OCI-LY3 (cell line): ENCODE measurements at regions not wholly inside any gene's neighbourhood (a gene's known extent, or its start where the extent isn't known, plus 50 kb on each side); places are given as distances from the start of the nearest gene placed in this dataset.

Experiments
- H2AFZ ChIP-seq: fragments of 200-600, 300-600 bp; shearing (Covaris generic); 2 replicates; pipeline ENCODE4 v1.6.0; 2014; ENCODE audit warnings: antibody characterized with exemption, low read depth, low read length
- H3K27ac ChIP-seq: fragments of 200-600, 300-600 bp; sonication (generic); 2 replicates; pipeline ENCODE4 v1.5.1; 2014; ENCODE audit warnings: mild to moderate bottlenecking, low read length, moderate library complexity, mixed read lengths
- H3K27me3 ChIP-seq: fragments of 200-600, 300-600 bp; sonication (generic); 2 replicates; pipeline ENCODE4 v1.6.1; 2014; ENCODE audit warnings: low read depth, low read length, mixed read lengths
- H3K36me3 ChIP-seq: fragments of 200-600, 300-600 bp; sonication (generic); replicated peaks from 2 replicates; pipeline ENCODE3; 2014; ENCODE audit warnings: low read depth, low read length, mixed read lengths
- H3K4me1 ChIP-seq: fragments of 300-600, 200-600 bp; sonication (generic); 2 replicates; pipeline ENCODE4 v1.6.1; 2014; ENCODE audit warnings: low read length, mixed read lengths
- H3K4me2 ChIP-seq: fragments of 200-600, 300-600 bp; sonication (generic); 2 replicates; pipeline ENCODE4 v1.6.1; 2014; ENCODE audit warnings: low read length, mixed read lengths
- H3K4me3 ChIP-seq: fragments of 300-600, 200-600 bp; sonication (generic); 2 replicates; pipeline ENCODE4 v1.5.1; 2014; ENCODE audit warnings: antibody characterized with exemption, mild to moderate bottlenecking, low read length, moderate library complexity
- H3K79me2 ChIP-seq: fragments of 300-600, 200-600 bp; shearing (Covaris generic); 2 replicates; pipeline ENCODE4 v1.6.1; 2014; ENCODE audit warnings: mild to moderate bottlenecking, low read length, mixed read lengths
- H3K9ac ChIP-seq: fragments of 300-600, 200-600 bp; shearing (Covaris generic); 2 replicates; pipeline ENCODE4 v1.6.0; 2014; ENCODE audit warnings: mild to moderate bottlenecking, low read length, moderate library complexity
- H3K9me3 ChIP-seq: fragments of 200-600, 300-600 bp; shearing (Covaris generic); 2 replicates; pipeline ENCODE4 v1.6.1; 2014; ENCODE audit warnings: low read length, mixed read lengths; ENCODE audit not compliant: insufficient read depth
- H4K20me1 ChIP-seq: fragments of 200-600, 300-600 bp; sonication (generic); 2 replicates; pipeline ENCODE4 v1.6.1; 2016; ENCODE audit warnings: low read length, mixed read lengths; ENCODE audit not compliant: insufficient read depth
- CTCF ChIP-seq: fragments of 200-600, 300-600 bp; sonication (generic); IDR thresholded peaks from 2 replicates; pipeline ENCODE4 v1.5.1; 2014; ENCODE audit warnings: antibody characterized with exemption, low read length, low read depth
- EZH2phosphoT487 ChIP-seq: fragments of 200-600 bp; shearing (Covaris generic); IDR thresholded peaks from 2 replicates; pipeline ENCODE4 v1.6.1; 2018; ENCODE audit warnings: antibody characterized with exemption, mixed run types, low read depth

- Histone ChIP-seq H3K4me1 (no peaks in the 10 kb centered on the region), H3K36me3 (no peaks in the 10 kb centered on the region), H4K20me1 (no peaks in the 10 kb centered on the region), H3K4me3 (no peak overlapping the region), H3K27ac (no peak overlapping the region), H2AFZ (no peak overlapping the region), H3K9me3 (no peaks in the 10 kb centered on the region), H3K4me2 (no peak overlapping the region), H3K79me2 (no peaks in the 10 kb centered on the region), H3K9ac (no peak overlapping the region), H3K27me3 (no peaks in the 10 kb centered on the region)
- no peak for TF ChIP-seq CTCF
These were observed 331.1 kb upstream of the MAGEB18 start for GRCh38 chrX:25807022-25807421.

GRCh38 chrX:25810202-25810601 is 327.9 kb upstream of the MAGEB18 start:
- no peak overlapping the region for H3K4me3 ChIP-seq
- no peaks in the 10 kb centered on the region for H3K79me2 ChIP-seq
- H3K4me2 ChIP-seq, result no peak overlapping the region
- H4K20me1 ChIP-seq, result no peaks in the 10 kb centered on the region
- H3K9me3 ChIP-seq, result no peaks in the 10 kb centered on the region
- TF ChIP-seq CTCF (no peak), EZH2phosphoT487 (no peak)
- H2AFZ ChIP-seq, result no peak overlapping the region
- no peaks in the 10 kb centered on the region for H3K36me3 ChIP-seq
- no peaks in the 10 kb centered on the region for H3K27me3 ChIP-seq
- no peaks in the 10 kb centered on the region for H3K4me1 ChIP-seq
- H3K27ac ChIP-seq, result no peak overlapping the region
- H3K9ac ChIP-seq, result no peak overlapping the region

- no peak overlapping the region for H2AFZ ChIP-seq
- no peaks in the 10 kb centered on the region for H3K79me2 ChIP-seq
- no peak overlapping the region for H3K9ac ChIP-seq
- no peaks in the 10 kb centered on the region for H4K20me1 ChIP-seq
- no peaks in the 10 kb centered on the region for H3K9me3 ChIP-seq
- no peaks in the 10 kb centered on the region for H3K4me1 ChIP-seq
- H3K36me3 ChIP-seq, result no peaks in the 10 kb centered on the region
- no peak for TF ChIP-seq EZH2phosphoT487
- no peak for TF ChIP-seq CTCF
- no peak overlapping the region for H3K4me2 ChIP-seq
- no peak overlapping the region for H3K4me3 ChIP-seq
- no peak overlapping the region for H3K27ac ChIP-seq
- no peaks in the 10 kb centered on the region for H3K27me3 ChIP-seq
These were observed 318.3 kb upstream of the MAGEB18 start for GRCh38 chrX:25819879-25820278.

- no peaks in the 10 kb centered on the region for H3K36me3 ChIP-seq
- H3K79me2 ChIP-seq, result no peaks in the 10 kb centered on the region
These were observed 287.0 kb upstream of the MAGEB18 start for GRCh38 chrX:25851141-25851540.

More at GRCh38 chrX:25851141-25851540, 287.0 kb upstream of the MAGEB18 start:
- no peak overlapping the region for H3K9ac ChIP-seq
- H3K27me3 ChIP-seq, result no peaks in the 10 kb centered on the region
- no peaks in the 10 kb centered on the region for H3K4me1 ChIP-seq
- H3K4me3 ChIP-seq, result no peak overlapping the region
- no peak overlapping the region for H2AFZ ChIP-seq
- no peak overlapping the region for H3K27ac ChIP-seq
- H3K9me3 ChIP-seq, result no peaks in the 10 kb centered on the region
- no peak overlapping the region for H3K4me2 ChIP-seq
- H4K20me1 ChIP-seq, result no peaks in the 10 kb centered on the region
- TF ChIP-seq EZH2phosphoT487 (no peak), CTCF (no peak)
